PFSK-1 (cell line): ENCODE measurements at regions not wholly inside any gene's neighbourhood (a gene's known extent, or its start where the extent isn't known, plus 50 kb on each side); places are given as distances from the start of the nearest gene placed in this dataset.

Experiments
- POLR2AphosphoS5 ChIP-seq: IDR thresholded peaks from 2 replicates; pipeline ENCODE4 v1.6.1; 2012; ENCODE audit warnings: low read depth, mild to moderate bottlenecking, control low read depth, low read length, moderate library complexity
- SIN3A ChIP-seq: IDR thresholded peaks from 2 replicates; pipeline ENCODE4 v1.6.1; 2012; ENCODE audit warnings: mild to moderate bottlenecking, low read length, moderate library complexity, borderline replicate concordance; ENCODE audit not compliant: insufficient read depth

DNA sequence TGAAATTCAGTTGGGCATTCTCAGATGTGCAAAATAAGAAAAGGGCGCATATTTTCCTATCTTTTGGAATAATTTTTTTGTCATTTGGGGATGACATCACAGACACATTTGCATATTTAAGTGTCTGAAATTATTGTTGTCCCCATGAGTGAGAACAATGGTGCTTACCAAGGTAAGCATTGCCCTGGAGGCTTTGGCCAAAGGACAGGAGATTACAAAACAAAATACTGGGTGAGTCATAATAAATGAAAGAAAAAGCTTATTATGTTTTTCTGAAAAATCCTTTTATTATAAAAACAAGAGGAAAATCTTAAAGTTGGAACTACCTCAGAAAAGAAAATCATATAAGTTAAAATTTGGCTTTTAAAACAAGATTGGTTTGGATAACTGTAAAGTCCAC is 254.9 kb downstream of the BTG1 start:
- TF ChIP-seq POLR2AphosphoS5 = no peak
- no peak for TF ChIP-seq SIN3A
